SH-SY5Y (cell line): ENCODE measurements at regions not wholly inside any gene's neighbourhood (a gene's known extent, or its start where the extent isn't known, plus 50 kb on each side); places are given as distances from the start of the nearest gene placed in this dataset.

ENCODE experiments used
- GATA2 ChIP-seq: IDR thresholded peaks from 2 replicates; pipeline ENCODE4 v1.6.1; 2011; ENCODE audit warnings: mild to moderate bottlenecking, low read depth, low read length
- GATA3 ChIP-seq: IDR thresholded peaks from 2 replicates; pipeline ENCODE4 v1.6.1; 2011; ENCODE audit warnings: low read depth, mild to moderate bottlenecking, low read length, moderate library complexity

- no peak for TF ChIP-seq GATA2
- TF ChIP-seq GATA3, result no peak
Measured at GRCh38 chr2:129698593-129698992, 280.9 kb upstream of the RAB6C start.
